ENCODE measurements at regions not wholly inside any gene's neighbourhood (a gene's known extent, or its start where the extent isn't known, plus 50 kb on each side); places are given as distances from the start of the nearest gene placed in this dataset.

- DNase-seq: no peak
Observed at GRCh38 chr11:80816966-80817365, 1376.1 kb upstream of the TENM4 start.

- DNase-seq: no peak
Observed at GRCh38 chr11:80816454-80816847, 1375.6 kb upstream of the TENM4 start.

GRCh38 chr11:80815752-80816453, 1375.1 kb upstream of the TENM4 start:
- DNase-seq: no peak

DNA sequence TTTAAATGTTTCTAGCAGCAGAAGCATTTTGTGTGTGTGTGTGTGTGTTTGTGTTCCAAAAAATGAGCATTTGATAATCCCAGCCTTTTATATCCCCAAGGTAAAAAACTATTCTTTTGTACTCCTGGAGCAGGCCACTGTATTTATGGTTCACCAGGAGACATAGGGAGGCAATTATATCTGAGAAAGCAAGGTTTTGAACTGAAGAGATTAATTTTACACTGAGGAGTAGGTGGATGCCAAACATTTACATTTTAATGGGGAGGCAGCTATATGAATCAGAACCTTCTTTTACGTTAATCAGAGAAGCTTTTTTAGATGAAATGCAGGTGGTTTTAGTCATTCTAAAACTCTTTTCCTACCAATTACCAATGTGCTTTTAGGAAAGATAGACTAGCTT, 1374.0 kb upstream of the TENM4 start:
- no peak for DNase-seq

DNA sequence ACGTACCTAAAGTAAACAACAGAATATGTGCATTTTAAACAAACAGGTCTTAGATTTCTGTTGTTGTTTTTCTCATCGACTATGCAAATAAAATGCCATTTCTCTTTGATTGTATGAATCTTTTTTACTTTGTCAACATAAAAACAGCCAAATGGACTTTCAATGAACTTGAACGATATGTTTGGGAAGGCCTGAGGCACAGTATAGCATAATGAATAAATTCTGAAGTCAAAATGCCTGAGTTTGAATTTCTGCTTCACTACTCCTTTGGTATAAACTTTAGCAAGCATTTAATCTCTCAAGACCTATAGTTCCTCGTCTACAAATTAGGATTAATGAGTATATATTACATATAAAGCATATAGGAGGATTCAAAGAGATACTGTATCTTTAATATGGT, 1369.9 kb upstream of the TENM4 start:
- DNase-seq: no peak

GRCh38 chr11:80798174-80798573, 1357.3 kb upstream of the TENM4 start:
- no peak for DNase-seq

GRCh38 chr11:80783561-80783960, 1342.7 kb upstream of the TENM4 start:
- DNase-seq: no peak

DNA sequence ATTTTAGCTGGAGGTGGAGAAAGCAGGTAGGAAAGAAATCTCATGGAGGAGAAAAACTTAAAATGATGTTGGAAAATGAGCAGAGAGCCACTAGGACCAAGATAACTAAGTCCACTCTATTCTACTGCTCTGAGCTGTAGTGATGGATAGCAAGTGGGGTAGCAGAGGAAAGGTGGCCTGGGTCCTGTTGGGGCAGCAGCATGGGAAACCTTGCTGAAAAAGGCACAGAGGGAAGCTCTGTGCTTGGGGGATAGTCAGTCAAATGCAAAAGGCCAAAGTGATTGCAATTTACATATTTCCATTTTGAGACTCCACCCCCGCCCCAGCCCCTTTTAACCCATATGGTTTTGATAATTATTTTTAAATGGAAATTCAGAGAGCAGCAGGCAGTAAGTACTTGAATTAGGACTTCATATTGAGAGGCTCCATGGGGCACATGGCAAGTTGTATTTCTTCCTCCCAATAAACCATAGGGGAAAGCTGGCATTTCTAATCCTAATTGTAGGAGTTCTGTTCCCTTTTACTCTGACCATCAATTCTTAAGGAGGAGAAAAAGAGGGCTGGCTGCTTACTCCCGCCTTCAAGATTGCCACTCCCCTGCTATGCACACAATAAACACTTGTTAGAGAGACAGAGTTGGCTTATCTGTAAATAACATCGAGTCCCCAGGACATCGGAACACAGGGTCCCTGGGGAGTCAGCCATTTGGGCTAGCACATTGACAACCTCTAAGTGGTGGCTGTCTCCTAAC, 1341.5 kb upstream of the TENM4 start:
- no peak for DNase-seq

GRCh38 chr11:80779905-80780605, 1339.2 kb upstream of the TENM4 start:
- DNase-seq: no peak

GRCh38 chr11:80778941-80779340, 1338.1 kb upstream of the TENM4 start:
- DNase-seq: no peak

- DNase-seq: no peak
Observed at GRCh38 chr11:80778432-80778831, 1337.6 kb upstream of the TENM4 start.

DNA sequence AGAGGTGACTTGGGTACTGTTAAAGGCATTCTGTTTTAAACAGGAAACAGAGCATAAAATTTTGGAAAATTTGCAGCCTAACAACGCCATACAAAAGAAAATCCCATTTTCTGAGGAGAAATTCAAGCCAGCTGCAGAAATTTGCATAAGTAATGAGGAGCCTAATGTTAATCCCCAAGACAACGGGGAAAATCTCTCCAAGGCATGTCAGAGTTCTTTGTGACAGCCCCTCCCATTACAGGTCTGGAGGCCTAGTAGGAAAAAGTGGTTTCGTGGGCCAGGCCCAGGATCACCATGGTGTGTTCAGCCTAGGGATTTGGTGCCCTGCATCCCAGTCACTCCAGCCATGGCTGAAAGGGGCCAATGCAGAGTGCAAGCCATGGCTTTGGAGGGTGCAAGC, 1333.1 kb upstream of the TENM4 start:
- DNase-seq: no peak

GRCh38 chr11:80771017-80771416, 1330.2 kb upstream of the TENM4 start:
- no peak for DNase-seq

GRCh38 chr11:80758787-80759186, 1318.0 kb upstream of the TENM4 start:
- DNase-seq: no peak

- DNase-seq: no peak
Observed at GRCh38 chr11:80748207-80748925, 1307.5 kb upstream of the TENM4 start.

DNA sequence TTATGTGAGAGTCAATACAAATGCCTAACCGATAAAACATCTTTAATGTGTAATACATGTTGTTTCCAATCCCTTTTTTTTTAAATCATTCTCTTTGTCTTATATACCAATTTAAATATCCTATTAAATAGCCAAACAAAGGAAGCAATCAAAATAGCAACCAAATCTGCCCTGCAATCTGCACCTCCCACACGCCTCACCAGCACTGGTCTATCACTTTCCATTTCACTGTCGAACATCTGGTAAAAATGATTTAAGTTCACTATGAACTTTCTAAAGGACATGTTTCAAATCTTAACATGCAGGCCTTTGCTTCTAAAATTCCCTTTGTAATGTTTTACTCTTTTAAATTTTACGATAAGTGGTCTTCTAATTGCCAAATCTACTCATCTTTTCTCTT, 1305.5 kb upstream of the TENM4 start:
- DNase-seq: no peak

DNA sequence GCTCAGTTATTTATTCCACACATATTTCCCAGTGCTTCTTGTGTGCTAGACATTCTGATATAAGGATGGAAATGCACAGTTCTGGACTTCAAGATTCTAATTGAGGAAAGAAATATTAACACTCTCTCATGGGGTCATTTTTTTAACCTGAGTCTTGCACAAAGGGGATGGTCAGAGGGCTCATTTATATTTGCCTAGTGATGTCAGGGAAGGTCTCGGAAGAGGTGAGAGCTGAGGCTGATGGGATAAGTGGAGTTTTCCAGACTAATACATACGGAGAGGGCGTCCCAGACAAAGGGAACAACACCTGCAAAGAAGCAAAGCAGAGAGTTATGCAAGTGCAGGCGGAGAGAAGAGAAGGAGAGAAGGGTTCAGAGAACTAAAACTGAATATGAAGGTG, 1304.6 kb upstream of the TENM4 start:
- DNase-seq: no peak

DNA sequence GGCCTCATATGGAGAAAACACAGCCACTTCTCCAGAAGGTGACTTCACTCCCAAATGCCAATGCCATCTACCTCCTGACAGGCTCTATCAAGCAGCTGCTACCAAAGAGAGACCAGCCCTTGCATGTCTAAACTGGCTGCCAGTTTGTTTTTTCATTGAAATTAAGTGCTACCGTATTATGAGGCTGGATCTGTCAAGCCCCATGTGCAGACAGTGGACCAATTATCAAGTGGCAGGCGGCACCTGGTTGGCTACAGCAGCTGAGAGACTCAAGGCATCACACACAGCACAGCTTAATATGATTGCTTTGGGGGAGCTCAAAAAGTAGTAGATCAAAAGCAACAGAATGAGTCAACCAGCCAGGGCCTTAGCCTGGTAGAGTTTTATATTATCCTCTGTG, 1293.0 kb upstream of the TENM4 start:
- DNase-seq: no peak

DNA sequence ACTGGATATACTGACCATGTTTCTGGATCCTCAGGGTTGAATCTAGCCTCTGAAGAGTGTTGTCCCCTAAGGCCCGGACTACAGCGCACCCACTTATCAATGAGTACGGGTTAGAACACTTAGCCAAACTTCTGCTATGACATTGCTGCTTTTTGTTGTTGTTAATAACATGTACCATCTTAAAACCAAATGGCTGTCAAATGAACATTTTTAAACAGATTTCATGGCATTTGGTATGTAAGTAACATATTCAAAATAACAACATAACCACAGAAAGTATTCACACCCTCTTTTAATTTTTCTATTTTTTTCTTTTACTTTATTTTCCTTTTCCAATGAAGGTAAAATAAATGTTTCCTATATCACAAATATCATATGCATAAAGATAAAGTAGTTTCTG, 1292.5 kb upstream of the TENM4 start:
- DNase-seq: no peak

- no peak for DNase-seq
Observed at GRCh38 chr11:80727315-80727714, 1286.5 kb upstream of the TENM4 start.

- no peak for DNase-seq
Observed at GRCh38 chr11:80726236-80726635, 1285.4 kb upstream of the TENM4 start.

DNA sequence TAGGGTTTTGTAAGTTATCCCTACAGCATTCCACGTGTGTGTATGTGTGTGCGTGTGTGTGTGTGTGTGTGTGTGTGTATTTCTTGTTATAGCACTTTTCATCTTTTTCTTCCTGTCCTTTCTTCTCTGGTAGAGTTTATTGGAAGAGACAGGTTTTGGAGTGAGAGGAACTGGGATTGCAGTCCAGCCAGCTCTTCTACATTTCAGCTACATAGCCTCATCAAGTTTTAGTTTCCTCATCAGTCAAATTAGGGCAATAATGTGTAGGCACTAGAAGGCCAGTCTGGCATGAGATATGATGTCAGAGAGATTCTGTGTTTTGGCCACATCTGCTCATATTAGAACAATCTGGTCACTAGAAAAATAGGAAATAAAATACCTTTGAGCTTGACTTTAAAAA, 1283.5 kb upstream of the TENM4 start:
- DNase-seq: no peak

- DNase-seq: no peak
Observed at GRCh38 chr11:80722629-80723028, 1281.8 kb upstream of the TENM4 start.

Data from bone marrow (tissue), 2 donors.